MM.1S (cell line): ENCODE measurements at regions not wholly inside any gene's neighbourhood (a gene's known extent, or its start where the extent isn't known, plus 50 kb on each side); places are given as distances from the start of the nearest gene placed in this dataset.

Experiments used
- CTCF ChIP-seq: fragments of 300-600 bp; sonication (generic); IDR thresholded peaks from 2 replicates; pipeline ENCODE4 v1.5.1; 2016; ENCODE audit warnings: antibody characterized with exemption, low read length, mixed read lengths
- EZH2 ChIP-seq: fragments of 300-600 bp; sonication (generic); optimal IDR thresholded peaks from 2 replicates; pipeline ENCODE3; 2017; ENCODE audit warnings: low read depth, mild to moderate bottlenecking, antibody characterized with exemption, low read length, mixed read lengths
- EZH2phosphoT487 ChIP-seq: fragments of 300-600 bp; sonication (generic); IDR thresholded peaks from 2 replicates; pipeline ENCODE4 v1.6.1; 2018; ENCODE audit warnings: antibody characterized with exemption, low read length

GRCh38 chr5:53323943-53324642, 156.3 kb upstream of the FST start:
- no peak for TF ChIP-seq CTCF
- TF ChIP-seq EZH2 = no peak
- TF ChIP-seq EZH2phosphoT487 = no peak
